ENCODE measurements at regions not wholly inside any gene's neighbourhood (a gene's known extent, or its start where the extent isn't known, plus 50 kb on each side); places are given as distances from the start of the nearest gene placed in this dataset.

- CTCF ChIA-PET: interaction anchor here (0.6 kb wide), 1 partner anchor 91 kb away, joined by 5 read pairs; no protein-coding TSS in a partner anchor
- POLR2A ChIA-PET: no interaction called here
- no peak for DNase-seq (ENCODE audit: low read depth, low spot score)
These were observed 332.8 kb upstream of the FSHR start for GRCh38 chr2:49487139-49487538.

GRCh38 chr2:49480520-49480919 lies 326.2 kb upstream of the FSHR start:
- ChIA-PET POLR2A (no interaction called here), CTCF (no interaction called here)
- Histone ChIP-seq H3K27ac (ENCODE audit: low read depth, low read length) (no peak overlapping the region), H3K4me3 (ENCODE audit: low read depth, low read length) (no peak overlapping the region), H3K9me3 (ENCODE audit: control insufficient read depth, insufficient read depth, low read length) (peaks cover 7% of the 10 kb centered on the region; the same call in 1 of the 2 replicates), H3K27me3 (ENCODE audit: control insufficient read depth, insufficient read depth, low read length) (no peaks in the 10 kb centered on the region)
- TF ChIP-seq CTCF (IDR thresholded peaks at IDR 0.05; ENCODE audit: low read depth, low read length): no peak
- DNase-seq (ENCODE audit: low read depth, low spot score): no peak

More at GRCh38 chr2:49487139-49487538, 332.8 kb upstream of the FSHR start:
- TF ChIP-seq CTCF (IDR thresholded peaks at IDR 0.05; ENCODE audit: low read depth, low read length): no peak
- H3K27me3 ChIP-seq (ENCODE audit: control insufficient read depth, insufficient read depth, low read length): no peaks in the 10 kb centered on the region
- H3K9me3 ChIP-seq (ENCODE audit: control insufficient read depth, insufficient read depth, low read length): peaks cover 12% of the 10 kb centered on the region
- no peak overlapping the region for H3K27ac ChIP-seq (ENCODE audit: low read depth, low read length)
- H3K4me3 ChIP-seq (ENCODE audit: low read depth, low read length): no peak overlapping the region

- Histone ChIP-seq H3K27me3 (ENCODE audit: control insufficient read depth, insufficient read depth, low read length) (no peaks in the 10 kb centered on the region), H3K4me3 (ENCODE audit: low read depth, low read length) (no peak overlapping the region), H3K9me3 (ENCODE audit: control insufficient read depth, insufficient read depth, low read length) (peaks cover 17% of the 10 kb centered on the region), H3K27ac (ENCODE audit: low read depth, low read length) (no peak overlapping the region)
- POLR2A ChIA-PET: no interaction called here
- DNase-seq (ENCODE audit: low read depth, low spot score): no peak
- TF ChIP-seq CTCF (IDR thresholded peaks at IDR 0.05; ENCODE audit: low read depth, low read length): no peak
- CTCF ChIA-PET: no interaction called here
These were observed 311.0 kb upstream of the FSHR start for GRCh38 chr2:49465157-49465831.

GRCh38 chr2:49459314-49459993 lies 305.1 kb upstream of the FSHR start:
- H3K27ac ChIP-seq (ENCODE audit: low read depth, low read length): no peak overlapping the region
- DNase-seq (ENCODE audit: low read depth, low spot score): no peak
- H3K27me3 ChIP-seq (ENCODE audit: control insufficient read depth, insufficient read depth, low read length): no peaks in the 10 kb centered on the region
- H3K4me3 ChIP-seq (ENCODE audit: low read depth, low read length): no peak overlapping the region
- CTCF ChIA-PET: no interaction called here
- H3K9me3 ChIP-seq (ENCODE audit: control insufficient read depth, insufficient read depth, low read length): no peaks in the 10 kb centered on the region
- no peak for TF ChIP-seq CTCF (IDR thresholded peaks at IDR 0.05; ENCODE audit: low read depth, low read length)
- POLR2A ChIA-PET: no interaction called here

GRCh38 chr2:49444005-49444404 lies 289.7 kb upstream of the FSHR start:
- H3K9me3 ChIP-seq (ENCODE audit: control insufficient read depth, insufficient read depth, low read length): peaks cover 9% of the 10 kb centered on the region
- no peak overlapping the region for H3K27ac ChIP-seq (ENCODE audit: low read depth, low read length)
- TF ChIP-seq CTCF (IDR thresholded peaks at IDR 0.05; ENCODE audit: low read depth, low read length): no peak
- DNase-seq (ENCODE audit: low read depth, low spot score): no peak
- H3K4me3 ChIP-seq (ENCODE audit: low read depth, low read length): no peak overlapping the region
- ChIA-PET POLR2A (no interaction called here), CTCF (no interaction called here)
- H3K27me3 ChIP-seq (ENCODE audit: control insufficient read depth, insufficient read depth, low read length): no peaks in the 10 kb centered on the region

Data from AG04450 (cell line).